ENCODE measurements at regions not wholly inside any gene's neighbourhood (a gene's known extent, or its start where the extent isn't known, plus 50 kb on each side); places are given as distances from the start of the nearest gene placed in this dataset.

DNA sequence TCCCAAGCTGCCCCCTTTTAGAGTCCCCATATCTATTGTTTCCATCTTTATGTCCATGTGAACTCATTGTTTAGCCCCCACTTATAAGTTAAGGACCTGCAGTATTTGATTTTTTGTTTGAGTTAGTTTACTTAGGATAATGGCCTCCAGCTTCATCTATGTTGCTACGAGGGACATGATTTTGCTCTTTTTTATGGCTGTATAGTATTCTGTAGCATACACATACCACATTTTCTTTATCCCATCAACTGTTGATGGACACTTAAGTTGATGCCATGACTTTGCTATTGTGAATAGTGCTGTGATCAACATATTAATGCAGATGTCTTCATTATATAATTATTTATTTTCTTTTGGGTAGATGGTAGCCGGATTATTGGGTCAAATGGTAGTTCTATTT lies 576.9 kb downstream of the ANKRD7 start:
- Mint-ChIP-seq H3K4me1 (ENCODE audit: unreplicated experiment) (no peaks in the 10 kb centered on the region), H3K27me3 (ENCODE audit: unreplicated experiment) (no peaks in the 10 kb centered on the region), H3K9me3 (ENCODE audit: unreplicated experiment) (peaks cover 15% of the 10 kb centered on the region), H3K4me3 (ENCODE audit: unreplicated experiment) (no peak overlapping the region), H3K36me3 (ENCODE audit: unreplicated experiment) (no peaks in the 10 kb centered on the region), H3K27ac (ENCODE audit: unreplicated experiment) (no peak overlapping the region)
- no peak for DNase-seq (ENCODE audit: extremely low spot score, unreplicated experiment)
- TF ChIP-seq, protein P1, sequence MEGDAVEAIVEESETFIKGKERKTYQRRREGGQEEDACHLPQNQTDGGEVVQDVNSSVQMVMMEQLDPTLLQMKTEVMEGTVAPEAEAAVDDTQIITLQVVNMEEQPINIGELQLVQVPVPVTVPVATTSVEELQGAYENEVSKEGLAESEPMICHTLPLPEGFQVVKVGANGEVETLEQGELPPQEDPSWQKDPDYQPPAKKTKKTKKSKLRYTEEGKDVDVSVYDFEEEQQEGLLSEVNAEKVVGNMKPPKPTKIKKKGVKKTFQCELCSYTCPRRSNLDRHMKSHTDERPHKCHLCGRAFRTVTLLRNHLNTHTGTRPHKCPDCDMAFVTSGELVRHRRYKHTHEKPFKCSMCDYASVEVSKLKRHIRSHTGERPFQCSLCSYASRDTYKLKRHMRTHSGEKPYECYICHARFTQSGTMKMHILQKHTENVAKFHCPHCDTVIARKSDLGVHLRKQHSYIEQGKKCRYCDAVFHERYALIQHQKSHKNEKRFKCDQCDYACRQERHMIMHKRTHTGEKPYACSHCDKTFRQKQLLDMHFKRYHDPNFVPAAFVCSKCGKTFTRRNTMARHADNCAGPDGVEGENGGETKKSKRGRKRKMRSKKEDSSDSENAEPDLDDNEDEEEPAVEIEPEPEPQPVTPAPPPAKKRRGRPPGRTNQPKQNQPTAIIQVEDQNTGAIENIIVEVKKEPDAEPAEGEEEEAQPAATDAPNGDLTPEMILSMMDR (IDR thresholded peaks at IDR 0.05), result no peak

- Mint-ChIP-seq H3K4me1 (ENCODE audit: unreplicated experiment) (no peaks in the 10 kb centered on the region), H3K4me3 (ENCODE audit: unreplicated experiment) (no peak overlapping the region), H3K27ac (ENCODE audit: unreplicated experiment) (no peak overlapping the region), H3K36me3 (ENCODE audit: unreplicated experiment) (no peaks in the 10 kb centered on the region), H3K27me3 (ENCODE audit: unreplicated experiment) (no peaks in the 10 kb centered on the region), H3K9me3 (ENCODE audit: unreplicated experiment) (peaks cover 15% of the 10 kb centered on the region)
- TF ChIP-seq, protein P1 (IDR thresholded peaks at IDR 0.05), result no peak
- DNase-seq (ENCODE audit: extremely low spot score, unreplicated experiment), result no peak
These were observed 578.2 kb downstream of the ANKRD7 start for GRCh38 chr7:118802726-118803125.

GRCh38 chr7:118826246-118826645 lies 601.7 kb downstream of the ANKRD7 start:
- TF ChIP-seq, protein P1 (IDR thresholded peaks at IDR 0.05), result no peak
- Mint-ChIP-seq H3K27me3 (ENCODE audit: unreplicated experiment) (no peaks in the 10 kb centered on the region), H3K4me1 (ENCODE audit: unreplicated experiment) (no peaks in the 10 kb centered on the region), H3K9me3 (ENCODE audit: unreplicated experiment) (peaks cover 5% of the 10 kb centered on the region), H3K27ac (ENCODE audit: unreplicated experiment) (no peak overlapping the region), H3K4me3 (ENCODE audit: unreplicated experiment) (no peak overlapping the region), H3K36me3 (ENCODE audit: unreplicated experiment) (no peaks in the 10 kb centered on the region)
- no peak for DNase-seq (ENCODE audit: extremely low spot score, unreplicated experiment)

GRCh38 chr7:118836933-118837332 lies 612.4 kb downstream of the ANKRD7 start:
- Mint-ChIP-seq H3K9me3 (ENCODE audit: unreplicated experiment) (peaks cover 17% of the 10 kb centered on the region), H3K27ac (ENCODE audit: unreplicated experiment) (no peak overlapping the region), H3K4me1 (ENCODE audit: unreplicated experiment) (no peaks in the 10 kb centered on the region), H3K27me3 (ENCODE audit: unreplicated experiment) (no peaks in the 10 kb centered on the region), H3K36me3 (ENCODE audit: unreplicated experiment) (peaks cover 4% of the 10 kb centered on the region), H3K4me3 (ENCODE audit: unreplicated experiment) (no peak overlapping the region)
- TF ChIP-seq, protein P1 (IDR thresholded peaks at IDR 0.05), result no peak
- no peak for DNase-seq (ENCODE audit: extremely low spot score, unreplicated experiment)

DNA sequence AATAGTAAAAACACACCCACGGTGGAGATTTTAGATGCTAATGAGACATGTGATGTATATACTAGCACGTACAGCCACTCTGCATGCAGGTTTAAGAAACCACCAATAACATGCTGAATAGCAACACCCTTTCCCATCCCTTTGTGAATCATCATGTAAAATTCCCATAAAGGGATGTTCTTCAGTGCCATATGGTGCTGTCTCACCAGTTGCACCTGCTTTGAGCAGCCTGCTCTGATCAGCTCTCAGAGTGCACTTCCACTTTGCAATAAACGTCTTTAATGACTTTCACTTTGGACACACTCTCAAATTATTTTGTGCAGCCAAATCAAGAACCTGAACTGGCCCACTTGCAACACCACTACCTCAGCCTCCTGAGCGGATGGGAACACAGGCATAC lies 615.0 kb downstream of the ANKRD7 start:
- no peaks in the 10 kb centered on the region for H3K4me1 Mint-ChIP-seq (ENCODE audit: unreplicated experiment)
- no peak for DNase-seq (ENCODE audit: extremely low spot score, unreplicated experiment)
- H3K36me3 Mint-ChIP-seq (ENCODE audit: unreplicated experiment), result no peaks in the 10 kb centered on the region
- TF ChIP-seq, protein P1 (IDR thresholded peaks at IDR 0.05), result no peak
- no peaks in the 10 kb centered on the region for H3K27me3 Mint-ChIP-seq (ENCODE audit: unreplicated experiment)
- no peak overlapping the region for H3K4me3 Mint-ChIP-seq (ENCODE audit: unreplicated experiment)
- H3K27ac Mint-ChIP-seq (ENCODE audit: unreplicated experiment), result no peak overlapping the region
- H3K9me3 Mint-ChIP-seq (ENCODE audit: unreplicated experiment), result peaks cover 7% of the 10 kb centered on the region
